HEK293T (cell line): ENCODE measurements at regions not wholly inside any gene's neighbourhood (a gene's known extent, or its start where the extent isn't known, plus 50 kb on each side); places are given as distances from the start of the nearest gene placed in this dataset.

Experiments
- CTCF ChIA-PET: fragments of 350-600 bp; formaldehyde crosslinking; extraction: SDS; loops from one replicate; lab custom pipeline; 2021; ENCODE audit warnings: antibody characterized with exemption, inconsistent platforms; lab: Yijun Ruan, JAX
- POLR2A ChIA-PET: fragments of 350-600 bp; formaldehyde crosslinking; extraction: SDS; loops from one replicate; lab custom pipeline; 2020; ENCODE audit warnings: antibody characterized with exemption, inconsistent platforms; lab: Yijun Ruan, JAX
- DNase-seq: peaks from one replicate; pipeline ENCODE4 v3.0.0; 2012; ENCODE audit warnings: mixed read lengths; ENCODE audit errors: extremely low spot score
- ARNT ChIP-seq: fragments of 450-650 bp; IDR thresholded peaks from 2 replicates; pipeline ENCODE4 v1.6.1; 2017; ENCODE audit warnings: mild to moderate bottlenecking
- BHLHE40 ChIP-seq: fragments of 450-650 bp; IDR thresholded peaks from 2 replicates; pipeline ENCODE4 v1.6.1; 2016; ENCODE audit warnings: mild to moderate bottlenecking, moderate library complexity, borderline replicate concordance
- CTBP1 ChIP-seq: fragments of 450-650 bp; IDR thresholded peaks from 2 replicates; pipeline ENCODE4 v1.6.1; 2016; ENCODE audit warnings: borderline replicate concordance
- ELF4 ChIP-seq: fragments of 450-650 bp; IDR thresholded peaks from 2 replicates; pipeline ENCODE4 v1.6.1; 2017; ENCODE audit warnings: antibody characterized with exemption
- FOXA1 ChIP-seq: fragments of 450-650 bp; IDR thresholded peaks from 2 replicates; pipeline ENCODE4 v1.6.1; 2016; ENCODE audit warnings: mild to moderate bottlenecking
- FOXK2 ChIP-seq: fragments of 450-650 bp; IDR thresholded peaks from 2 replicates; pipeline ENCODE4 v1.6.1; 2016; ENCODE audit warnings: mild to moderate bottlenecking
- FOXM1 ChIP-seq: fragments of 450-650 bp; IDR thresholded peaks from 2 replicates; pipeline ENCODE4 v1.6.1; 2017; ENCODE audit warnings: mild to moderate bottlenecking, borderline replicate concordance
- HDGF ChIP-seq: fragments of 450-650 bp; IDR thresholded peaks from 2 replicates; pipeline ENCODE4 v1.6.1; 2017; ENCODE audit warnings: antibody characterized with exemption, borderline replicate concordance
- L3MBTL2 ChIP-seq: fragments of 450-650 bp; conservative IDR thresholded peaks from 2 replicates; pipeline ENCODE4 v1.6.1; 2016; ENCODE audit warnings: mild to moderate bottlenecking
- LEF1 ChIP-seq: fragments of 450-650 bp; IDR thresholded peaks from 2 replicates; pipeline ENCODE4 v1.6.1; 2017; ENCODE audit warnings: mild to moderate bottlenecking, borderline replicate concordance
- NFRKB ChIP-seq: fragments of 450-650 bp; IDR thresholded peaks from 2 replicates; pipeline ENCODE4 v1.6.1; 2016; ENCODE audit warnings: mild to moderate bottlenecking, moderate library complexity
- SP1 ChIP-seq: fragments of 450-650 bp; IDR thresholded peaks from 2 replicates; pipeline ENCODE4 v1.6.1; 2017
- SUZ12 ChIP-seq: fragments of 450-650 bp; IDR thresholded peaks from 2 replicates; pipeline ENCODE4 v1.6.1; 2016; ENCODE audit warnings: mild to moderate bottlenecking
- TARDBP ChIP-seq: fragments of 450-650 bp; IDR thresholded peaks from 2 replicates; pipeline ENCODE4 v1.6.1; 2016
- TF ChIP-seq, protein P1 (sequence below): fragments of 450-650 bp; IDR thresholded peaks from 2 replicates; pipeline ENCODE4 v1.6.1; 2016

DNA sequence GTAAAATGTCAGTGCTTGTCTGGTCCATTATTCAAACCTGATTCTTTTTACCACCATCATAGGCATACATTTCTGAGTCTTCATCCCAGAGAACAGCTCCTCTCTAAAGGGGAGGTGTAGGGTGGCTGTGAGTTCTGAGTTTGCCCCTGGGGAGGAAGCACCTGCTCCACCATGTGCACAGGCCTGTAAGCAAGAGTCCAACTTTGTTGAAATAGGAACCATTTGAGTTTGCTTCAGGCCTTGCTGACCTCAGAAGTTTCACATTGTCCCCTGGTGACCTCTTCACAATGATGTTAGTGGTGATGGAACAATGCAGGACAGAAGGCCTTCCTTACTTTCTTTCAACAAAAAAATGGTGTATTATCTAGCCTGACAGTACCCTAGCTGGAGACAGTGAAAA is 54.6 kb upstream of the TOP3B start:
- TF ChIP-seq L3MBTL2, result no peak
- ChIA-PET CTCF (interaction anchor here (1.4 kb wide), 1 partner anchor 23 kb away, joined by 3 read pairs; no protein-coding TSS in a partner anchor), POLR2A (no interaction called here)
- DNase-seq, result no peak

DNA sequence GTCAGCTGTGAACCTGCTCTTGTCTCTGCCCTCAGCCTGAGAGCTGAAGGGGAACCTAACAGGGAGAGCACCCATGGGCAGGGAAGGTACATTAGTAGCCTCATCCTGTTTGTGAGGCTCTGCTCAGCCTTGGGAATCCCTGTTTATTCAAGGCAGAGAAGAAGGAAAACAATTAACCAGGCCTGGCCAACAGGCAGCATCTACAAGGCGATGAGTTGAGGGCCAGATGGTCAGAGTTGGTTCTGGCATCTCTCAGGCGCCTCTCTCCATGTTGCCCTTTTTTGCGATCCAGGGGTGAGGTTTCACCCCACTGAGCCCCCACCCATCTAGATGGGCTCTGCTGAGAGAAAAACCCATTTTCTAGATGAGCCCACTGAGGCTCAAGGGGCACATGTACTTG is 54.0 kb upstream of the TOP3B start:
- ChIA-PET POLR2A (no interaction called here), CTCF (interaction anchor here (1.4 kb wide), 1 partner anchor 24 kb away, joined by 3 read pairs; no protein-coding TSS in a partner anchor)
- TF ChIP-seq FOXA1 (no peak), BHLHE40 (no peak)
- no peak for DNase-seq

DNA sequence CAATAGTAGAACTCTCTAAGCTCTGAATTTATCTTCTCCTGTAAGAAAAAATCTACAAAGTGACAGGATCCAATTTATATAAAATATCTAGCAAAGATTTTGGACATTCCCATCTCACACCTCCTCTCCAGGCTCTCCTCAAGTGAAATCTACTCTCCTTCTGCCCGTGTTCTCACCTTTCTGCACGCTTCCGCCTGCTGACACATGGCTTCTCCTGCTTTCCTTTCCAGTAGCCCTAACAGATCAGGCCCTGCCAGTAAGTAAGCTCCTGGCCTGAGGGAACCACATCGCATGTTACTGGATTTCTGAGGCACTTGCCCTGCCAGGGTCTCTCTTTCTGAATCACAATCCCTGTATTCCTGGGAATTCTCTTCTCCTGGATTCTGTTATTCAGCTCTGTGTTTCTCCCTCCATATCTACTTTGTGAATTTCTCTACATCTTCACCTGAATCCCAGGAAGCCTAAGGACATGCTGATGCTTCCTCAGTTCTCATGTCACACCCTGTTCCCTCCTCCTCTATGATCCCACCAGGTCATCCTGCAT is 53.3 kb upstream of the TOP3B start:
- TF ChIP-seq CTBP1 (no peak), SP1 (no peak), HDGF (no peak), ELF4 (no peak), SUZ12 (no peak)
- TF ChIP-seq, protein P1, sequence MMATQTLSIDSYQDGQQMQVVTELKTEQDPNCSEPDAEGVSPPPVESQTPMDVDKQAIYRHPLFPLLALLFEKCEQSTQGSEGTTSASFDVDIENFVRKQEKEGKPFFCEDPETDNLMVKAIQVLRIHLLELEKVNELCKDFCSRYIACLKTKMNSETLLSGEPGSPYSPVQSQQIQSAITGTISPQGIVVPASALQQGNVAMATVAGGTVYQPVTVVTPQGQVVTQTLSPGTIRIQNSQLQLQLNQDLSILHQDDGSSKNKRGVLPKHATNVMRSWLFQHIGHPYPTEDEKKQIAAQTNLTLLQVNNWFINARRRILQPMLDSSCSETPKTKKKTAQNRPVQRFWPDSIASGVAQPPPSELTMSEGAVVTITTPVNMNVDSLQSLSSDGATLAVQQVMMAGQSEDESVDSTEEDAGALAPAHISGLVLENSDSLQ, result no peak
- no peak for DNase-seq
- POLR2A ChIA-PET, result no interaction called here
- CTCF ChIA-PET, result interaction anchor here (0.9 kb wide), 1 partner anchor 25 kb away, joined by 4 read pairs; no protein-coding TSS in a partner anchor

DNA sequence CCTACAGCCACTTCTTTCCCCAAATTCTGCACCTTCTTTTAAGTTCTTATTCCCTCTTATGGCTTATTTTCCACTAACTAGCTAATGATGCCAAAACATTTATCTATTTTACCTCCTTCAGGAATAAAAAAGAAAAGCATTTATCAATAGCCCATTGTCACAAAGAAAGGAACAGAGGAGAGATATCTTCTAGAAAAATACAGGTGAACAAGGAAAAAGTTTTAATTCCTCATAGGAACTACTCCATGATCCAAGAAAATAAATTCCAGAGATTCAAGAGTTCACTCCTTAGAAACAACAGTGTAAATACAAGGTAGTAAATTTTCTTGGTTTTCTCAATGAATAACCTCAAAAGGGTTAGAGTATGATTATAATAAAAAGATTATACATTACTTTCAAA is 52.6 kb upstream of the TOP3B start:
- no peak for DNase-seq
- TF ChIP-seq FOXA1 (no peak), SP1 (no peak), FOXK2 (no peak), NFRKB (no peak), BHLHE40 (no peak), ELF4 (no peak), ARNT (no peak), CTBP1 (no peak), LEF1 (no peak)
- TF ChIP-seq, protein P1, result no peak
- ChIA-PET POLR2A (no interaction called here), CTCF (interaction anchor here (0.6 to 0.9 kb wide), 2 partner anchors 26 to 428 kb away, joined by 3 to 4 read pairs; no protein-coding TSS in a partner anchor)

DNA sequence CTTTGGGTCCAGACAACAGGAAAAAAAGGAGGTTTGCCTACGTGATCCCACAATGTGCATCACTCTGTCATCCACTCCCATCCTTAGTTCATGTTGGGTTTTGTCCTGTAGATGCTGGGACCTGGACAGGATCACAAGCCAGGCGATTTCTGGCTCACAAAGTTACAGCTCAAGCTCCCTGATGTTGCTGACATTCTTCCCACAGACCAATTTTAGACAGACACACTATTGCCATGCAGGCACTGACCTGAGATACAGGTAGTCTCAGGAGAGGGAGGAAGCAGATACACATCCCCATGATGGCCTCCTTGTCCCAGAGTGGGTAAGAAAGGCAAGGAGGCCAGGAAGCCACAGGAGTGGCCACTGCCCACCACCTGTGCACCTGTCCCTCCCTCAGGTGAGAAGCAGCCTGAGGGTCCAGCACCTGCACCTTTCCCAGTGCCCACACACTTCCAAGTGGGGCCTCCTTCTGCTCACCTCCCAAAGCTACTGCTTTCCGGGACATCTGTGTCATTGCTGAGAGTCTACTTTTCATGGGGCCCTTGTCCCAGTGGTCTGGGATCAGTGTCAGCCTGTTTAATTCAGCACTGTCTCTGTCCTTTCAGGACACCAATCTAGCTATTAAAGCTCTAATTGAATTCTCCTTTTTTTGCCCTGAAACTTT is 52.0 kb upstream of the TOP3B start:
- ChIA-PET POLR2A (no interaction called here), CTCF (interaction anchor here (0.6 to 0.9 kb wide), 2 partner anchors 26 to 429 kb away, joined by 3 to 4 read pairs; no protein-coding TSS in a partner anchor)
- TF ChIP-seq ARNT (no peak), NFRKB (no peak), LEF1 (no peak), SP1 (no peak), FOXM1 (no peak), CTBP1 (no peak), SUZ12 (no peak), FOXK2 (no peak), FOXA1 (no peak), BHLHE40 (no peak), TARDBP (no peak), HDGF (no peak)
- DNase-seq, result no peak

DNA sequence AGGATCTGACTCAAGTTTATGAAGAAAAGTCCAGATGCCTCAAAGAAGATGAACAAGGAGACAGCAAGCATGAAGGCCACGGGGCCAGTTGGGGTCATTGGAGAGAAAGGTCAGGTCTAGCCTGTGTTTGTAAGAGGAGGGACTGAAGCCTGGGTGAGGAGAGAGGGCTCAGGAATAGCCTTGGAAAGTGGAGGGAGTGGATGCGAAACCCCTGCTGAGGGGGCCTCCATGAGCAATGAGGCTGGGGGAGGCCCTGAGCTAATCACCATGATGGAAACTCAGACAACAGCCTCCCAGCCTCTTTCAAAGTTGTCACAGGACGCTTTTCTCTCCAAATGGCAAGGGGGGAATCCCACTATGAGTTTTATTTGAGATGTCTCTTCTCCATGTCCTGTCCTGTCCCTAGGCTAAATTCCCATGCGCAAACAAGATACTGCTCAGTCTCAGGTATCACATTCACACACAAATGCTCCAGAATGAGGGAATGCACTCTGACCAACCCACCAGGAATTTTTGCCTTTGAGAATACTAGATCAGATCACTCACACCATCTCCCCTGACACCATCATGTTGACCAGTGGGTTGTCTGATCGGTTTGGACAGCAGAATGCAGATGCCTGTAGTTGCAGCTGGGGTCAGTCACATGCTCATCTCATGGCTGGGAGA is 51.3 kb upstream of the TOP3B start:
- TF ChIP-seq ELF4, result no peak
- no peak for TF ChIP-seq FOXA1
- no peak for TF ChIP-seq SUZ12
- TF ChIP-seq HDGF, result no peak
- TF ChIP-seq SP1, result no peak
- TF ChIP-seq TARDBP, result no peak
- TF ChIP-seq BHLHE40, result no peak
- ChIA-PET CTCF (no interaction called here), POLR2A (interaction anchor here (0.9 kb wide), 1 partner anchor 9 kb away, joined by 4 read pairs; no protein-coding TSS in a partner anchor)
- DNase-seq, result no peak
